GM21390 (cell line): ENCODE measurements at regions not wholly inside any gene's neighbourhood (a gene's known extent, or its start where the extent isn't known, plus 50 kb on each side); places are given as distances from the start of the nearest gene placed in this dataset.
"Not testable (repeated sequence)": the region's sequence is repeated elsewhere in the genome, so short reads cannot be mapped to it uniquely, and the experiment has no call there.

Experiments used
- ATAC-seq: cut with Tn5 transposase; IDR thresholded peaks from one replicate; pipeline ENCODE4 v1.9.1; 2021; ENCODE audit not compliant: unreplicated experiment

DNA sequence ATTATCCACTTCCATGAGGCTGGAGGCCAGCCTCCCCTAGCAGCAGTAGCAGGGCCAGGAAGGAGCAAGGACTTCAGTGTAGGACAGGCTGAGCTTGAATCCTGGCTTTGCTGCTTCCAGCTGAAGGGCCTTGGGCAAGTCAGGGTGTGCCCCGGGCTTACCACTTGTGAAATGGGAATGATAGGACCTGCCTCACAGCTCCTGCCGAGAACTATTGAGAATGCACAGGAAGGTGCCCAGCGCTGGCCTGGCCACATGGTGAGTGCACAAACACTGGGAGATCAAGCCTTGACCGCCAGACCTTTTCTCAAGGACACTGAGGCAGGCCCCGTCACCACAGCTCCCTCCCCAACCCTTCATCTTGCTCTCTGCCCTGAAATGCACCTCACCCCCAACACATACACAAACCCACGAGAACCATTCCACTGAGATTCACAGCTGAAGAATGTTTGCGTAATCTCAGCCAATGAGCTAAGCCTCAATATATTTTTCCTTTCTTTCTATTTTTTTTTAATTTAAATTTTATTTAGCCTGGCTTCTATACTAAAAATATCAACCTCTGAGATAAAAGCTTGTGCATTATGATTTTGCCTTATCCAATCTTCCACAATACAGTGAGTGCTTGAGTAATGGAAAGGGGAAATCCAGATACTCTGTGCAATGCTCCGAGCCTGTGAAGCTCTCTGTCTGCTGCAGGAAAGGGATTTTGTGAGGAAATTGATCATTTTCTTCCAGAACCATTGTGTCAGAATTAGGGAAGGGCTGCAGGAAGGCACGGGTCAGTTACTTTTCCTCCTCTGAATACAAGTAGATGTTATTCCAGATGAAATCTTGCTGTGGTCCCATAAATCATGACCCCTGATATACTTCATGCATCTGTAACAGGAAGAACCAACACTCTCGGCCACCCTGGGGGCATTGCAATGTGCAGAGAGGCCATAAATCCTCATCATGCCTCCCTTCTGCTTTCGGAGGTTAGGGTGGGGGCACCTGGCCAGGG lies 193.9 kb downstream of the TLE3 start:
- no peak for ATAC-seq

DNA sequence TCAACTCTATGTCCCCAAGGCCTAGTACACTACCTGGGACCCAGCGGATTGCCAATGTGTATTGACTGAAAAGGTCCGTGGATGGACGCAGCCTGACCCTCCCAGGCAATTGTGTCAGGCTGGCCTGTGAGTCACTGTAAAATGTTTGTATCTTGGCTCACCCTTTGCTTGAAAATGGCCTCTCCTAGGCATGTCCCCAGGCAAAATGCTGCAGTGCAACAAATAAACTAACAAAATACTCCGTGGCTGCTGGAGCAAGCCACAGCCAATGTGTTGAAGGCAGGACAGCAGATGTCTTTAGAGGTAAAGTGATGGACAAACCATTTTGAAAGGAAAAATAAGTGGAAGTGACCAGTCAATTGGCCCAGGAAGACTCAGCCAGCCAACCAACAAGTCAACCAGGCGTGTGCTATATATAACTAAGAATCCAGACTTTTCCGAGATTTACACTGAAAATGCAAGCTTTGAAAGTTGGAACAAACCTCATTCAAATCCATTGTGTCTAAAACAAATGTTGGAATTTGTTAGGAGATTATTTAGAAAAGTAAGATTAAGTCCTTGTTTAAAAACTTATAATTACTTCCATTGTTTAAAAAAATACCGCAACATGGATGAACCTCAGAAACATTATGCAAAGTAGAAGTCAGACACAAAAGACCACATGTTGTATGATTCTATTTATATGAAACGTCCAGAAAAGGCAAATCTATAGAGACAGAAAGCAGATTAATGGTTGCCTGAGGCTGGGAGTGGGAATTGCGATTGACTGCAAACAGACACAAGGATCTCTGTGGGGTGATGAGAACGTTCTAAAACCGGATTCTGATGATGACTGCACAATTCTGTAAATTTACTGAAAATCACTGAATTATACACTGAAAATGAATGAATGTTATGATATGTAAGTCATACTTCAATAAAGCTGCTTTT lies 191.2 kb downstream of the TLE3 start:
- ATAC-seq = no peak

DNA sequence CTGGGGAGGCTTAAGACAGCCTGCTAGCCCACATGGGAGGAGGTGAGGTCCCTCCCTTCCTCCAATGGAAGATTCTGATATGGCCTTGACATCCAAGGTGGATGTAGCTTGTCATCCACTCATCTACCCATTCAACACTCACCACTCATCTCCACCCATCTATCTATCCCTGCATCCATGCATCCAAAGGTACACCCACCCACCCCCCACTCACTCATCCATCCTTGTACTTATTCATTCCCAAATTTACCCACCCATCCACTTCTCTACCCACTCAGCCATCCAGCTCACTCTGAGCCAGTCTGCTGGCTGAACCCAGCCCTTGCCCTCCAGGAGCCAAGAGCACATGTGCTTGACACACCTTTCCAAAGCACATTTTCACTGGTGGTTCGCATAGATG lies 189.7 kb downstream of the TLE3 start:
- no peak for ATAC-seq

DNA sequence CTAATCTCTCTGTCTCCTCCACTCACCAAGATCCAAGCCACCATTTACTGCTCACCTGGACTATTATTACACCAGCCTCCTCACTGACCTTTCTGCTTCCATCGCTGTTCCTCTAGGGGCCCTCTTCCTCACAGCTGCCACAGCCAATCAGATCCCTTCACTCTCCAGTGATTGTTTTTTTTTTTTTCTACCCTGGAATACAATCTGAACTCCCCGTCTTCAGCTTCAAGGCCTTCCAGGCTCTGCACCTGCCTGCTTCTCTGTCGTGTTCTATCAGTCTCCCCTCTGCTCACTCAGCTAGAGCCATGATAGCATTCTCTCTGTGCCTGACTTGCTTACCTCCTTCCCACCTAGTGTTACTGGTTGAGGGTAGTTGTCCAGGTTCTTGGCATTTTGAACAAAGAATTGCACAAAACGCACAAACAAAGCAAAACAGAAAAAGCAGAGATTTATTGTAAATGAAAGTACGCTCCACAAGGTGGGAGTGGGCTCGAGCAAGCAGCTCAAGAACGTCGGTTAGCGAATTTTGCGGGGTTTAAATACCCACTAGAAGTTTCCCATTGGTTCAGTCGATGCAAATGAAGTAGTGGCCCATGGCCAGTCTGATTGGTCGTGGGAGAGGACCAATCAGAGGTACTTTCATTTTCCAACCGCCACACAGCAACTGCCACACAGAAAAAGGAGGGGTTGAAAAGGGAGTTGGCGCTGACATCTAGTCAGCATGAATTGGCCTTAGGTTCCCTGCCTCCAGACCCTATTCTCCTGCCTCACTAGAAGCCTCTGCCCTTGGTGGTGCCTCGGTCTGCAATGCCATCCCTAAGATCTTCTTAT lies 188.9 kb downstream of the TLE3 start:
- no peak for ATAC-seq

DNA sequence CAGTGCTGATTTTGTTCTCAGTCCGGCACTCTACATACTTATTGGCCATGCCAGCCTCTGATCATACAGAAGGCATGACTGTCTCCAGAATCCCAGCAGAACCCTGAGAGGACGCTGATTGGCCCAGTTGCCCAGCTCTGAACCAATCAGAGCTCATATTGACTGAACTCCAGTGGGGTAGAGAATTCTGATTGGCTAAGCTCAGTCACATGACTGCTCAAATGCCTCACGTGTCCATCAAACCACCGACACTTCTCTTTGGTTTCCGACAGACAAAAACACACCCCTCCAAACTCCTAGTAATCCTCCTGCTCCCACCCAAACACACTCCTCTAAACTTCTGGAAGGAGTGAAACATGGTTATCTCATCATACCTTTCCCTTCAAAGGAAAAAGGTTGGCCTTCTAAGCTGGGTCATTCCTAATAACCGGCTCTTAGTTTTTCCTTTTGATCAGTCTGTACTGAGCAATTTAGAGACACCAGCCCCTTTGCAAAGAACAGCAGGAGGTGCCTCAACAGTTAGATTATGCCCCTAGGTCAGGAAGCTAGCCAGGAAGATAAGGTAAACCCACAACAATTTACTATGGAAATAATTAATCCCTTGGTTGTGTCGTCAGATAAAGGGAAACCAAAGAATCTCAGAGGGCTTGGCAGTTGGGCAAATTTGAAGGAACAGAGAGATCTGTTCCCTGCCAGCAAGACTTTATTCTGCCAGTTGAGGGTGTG lies 187.8 kb downstream of the TLE3 start:
- ATAC-seq = no peak

DNA sequence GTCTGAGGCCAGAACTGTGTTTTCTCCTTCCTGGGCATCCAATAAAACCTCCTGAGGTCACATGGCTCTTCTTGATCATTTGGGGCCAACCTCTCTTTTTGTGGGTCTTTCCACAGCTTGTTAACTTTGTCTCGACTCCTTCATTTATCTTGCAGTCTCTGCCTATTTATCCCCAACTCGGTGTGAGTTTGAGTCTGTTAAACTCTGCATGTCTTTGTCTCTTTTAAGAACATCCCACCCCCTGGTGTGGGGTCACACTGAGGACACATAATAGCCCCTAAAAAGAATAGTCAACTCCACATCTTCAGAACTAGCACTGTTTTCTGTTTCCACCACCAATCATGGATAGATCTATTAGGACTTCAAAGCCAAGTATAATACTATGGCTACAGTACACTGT lies 187.2 kb downstream of the TLE3 start:
- no peak for ATAC-seq

DNA sequence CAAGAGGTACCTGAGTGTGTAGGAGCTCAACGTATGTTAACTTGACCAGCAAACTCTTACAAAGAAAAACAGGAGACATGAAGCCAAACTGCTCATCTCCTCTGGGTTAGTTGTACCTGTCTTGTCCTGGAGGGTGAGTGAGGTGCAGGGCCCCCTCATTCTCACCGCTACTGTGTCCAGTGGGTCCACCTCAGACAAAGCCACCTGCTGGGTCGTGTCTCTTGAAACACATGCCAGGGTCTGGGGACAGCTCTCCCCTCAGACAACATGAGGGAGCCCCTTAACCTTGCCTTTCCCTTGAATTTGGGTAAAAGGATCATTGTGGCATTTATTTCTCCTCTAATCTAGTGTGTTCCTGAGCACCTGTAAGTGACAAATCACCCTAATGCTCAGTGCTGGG lies 185.6 kb downstream of the TLE3 start:
- no peak for ATAC-seq

DNA sequence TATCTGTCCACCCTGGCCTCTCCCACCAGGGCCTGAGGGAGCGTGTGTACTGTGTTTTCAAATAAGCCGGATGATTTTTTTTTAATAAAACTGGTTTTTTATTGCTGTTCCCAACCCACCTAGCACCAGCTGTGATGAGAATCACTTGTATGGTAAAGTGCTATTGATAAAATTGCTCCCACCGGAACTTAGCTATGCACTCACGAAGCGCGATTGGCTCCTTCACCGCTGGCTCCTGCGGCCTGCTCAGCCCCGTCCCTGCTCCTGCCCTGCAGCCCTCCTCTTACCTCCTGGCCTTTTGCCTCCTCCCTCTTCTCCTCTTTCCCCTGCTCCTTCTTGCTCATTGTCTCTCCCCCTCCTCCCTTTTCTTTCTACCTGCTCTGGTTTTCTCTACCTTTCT lies 183.7 kb downstream of the TLE3 start:
- ATAC-seq = no peak

DNA sequence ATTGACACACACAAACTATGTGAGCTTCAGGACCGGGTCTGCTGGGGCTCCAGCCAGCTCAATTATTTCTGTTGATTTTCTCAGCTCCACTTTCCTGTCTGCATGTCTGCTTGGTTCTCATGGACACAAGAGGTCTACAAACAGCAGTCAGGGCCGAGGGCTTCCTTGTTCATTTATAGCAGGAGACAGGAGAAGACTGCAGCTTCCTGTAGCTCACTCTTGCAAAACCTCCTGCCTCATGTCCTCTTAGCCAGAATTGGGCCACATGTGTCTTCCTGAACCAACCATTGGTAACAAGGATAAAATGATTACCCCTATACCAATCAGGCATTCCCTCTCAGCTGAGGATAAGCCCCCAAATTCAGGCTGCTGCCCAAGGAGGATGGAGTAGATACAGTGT lies 182.8 kb downstream of the TLE3 start:
- no peak for ATAC-seq

DNA sequence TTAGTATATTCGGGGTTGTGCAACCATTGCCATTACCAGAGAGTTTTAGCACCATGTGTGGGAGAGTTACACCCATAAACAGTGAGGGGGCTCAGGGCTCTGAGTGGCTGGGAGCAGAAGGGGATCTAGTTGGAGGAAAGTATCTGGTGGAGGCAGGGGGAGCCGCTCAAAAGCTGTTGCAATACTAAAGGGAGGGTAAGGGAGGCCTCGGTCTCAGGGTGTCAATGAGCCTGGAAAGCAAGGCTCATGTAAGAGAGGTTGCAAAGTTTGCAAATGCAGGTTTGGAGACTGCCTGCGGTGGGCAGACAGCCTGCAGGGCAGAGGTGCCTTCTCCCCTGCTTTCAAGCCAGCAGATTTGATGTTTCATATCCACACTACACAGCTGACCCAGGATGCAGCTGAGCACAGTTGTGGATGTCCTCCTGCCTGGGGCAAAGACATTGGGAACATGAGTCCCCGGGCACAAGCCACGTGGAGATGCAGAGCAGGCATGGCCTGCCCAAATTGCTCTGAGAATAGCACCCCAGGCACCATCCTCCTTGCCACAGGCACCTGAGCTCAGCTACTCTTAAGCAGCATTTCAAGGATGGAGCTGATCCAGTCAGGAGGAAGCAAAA lies 181.4 kb downstream of the TLE3 start:
- no peak for ATAC-seq

DNA sequence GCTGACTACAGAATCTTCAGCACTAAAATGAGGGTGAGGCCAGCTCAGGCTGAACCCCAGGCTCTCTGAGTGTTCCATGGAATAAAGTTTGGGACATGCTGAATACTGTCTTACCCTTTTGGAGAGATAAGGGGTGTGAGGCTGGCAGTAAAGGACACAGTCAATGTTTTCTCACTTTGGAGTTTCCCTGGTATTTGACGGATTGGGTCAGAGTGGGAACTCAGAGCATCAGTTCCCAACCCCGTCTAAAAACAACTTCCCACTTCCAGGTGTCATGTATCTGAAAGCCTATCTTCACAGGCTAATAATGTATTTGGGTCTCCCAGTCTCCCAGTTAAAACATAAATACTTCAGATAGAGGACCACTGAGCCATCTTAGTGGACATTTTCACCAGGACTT lies 180.7 kb downstream of the TLE3 start:
- no peak for ATAC-seq

DNA sequence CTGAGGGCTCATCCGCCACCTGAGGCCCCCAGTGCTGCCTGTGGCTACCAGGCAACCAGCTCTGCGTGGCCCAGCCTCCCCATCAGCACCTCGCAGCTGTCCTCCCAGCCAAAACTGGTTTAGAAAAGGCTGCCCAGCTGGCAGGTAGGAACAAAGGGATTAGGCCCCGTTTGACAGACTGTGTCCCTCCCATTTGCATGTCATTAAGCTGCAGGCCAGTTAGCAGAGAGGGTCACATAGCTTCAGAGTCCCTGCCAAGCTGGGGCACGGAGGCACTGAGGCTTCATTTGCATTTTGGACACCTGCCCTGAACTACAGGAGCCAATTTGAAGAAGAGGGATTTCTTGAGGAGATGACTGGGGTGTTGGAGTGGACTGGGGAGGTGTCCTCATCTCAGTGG lies 177.9 kb downstream of the TLE3 start:
- ATAC-seq = no peak

DNA sequence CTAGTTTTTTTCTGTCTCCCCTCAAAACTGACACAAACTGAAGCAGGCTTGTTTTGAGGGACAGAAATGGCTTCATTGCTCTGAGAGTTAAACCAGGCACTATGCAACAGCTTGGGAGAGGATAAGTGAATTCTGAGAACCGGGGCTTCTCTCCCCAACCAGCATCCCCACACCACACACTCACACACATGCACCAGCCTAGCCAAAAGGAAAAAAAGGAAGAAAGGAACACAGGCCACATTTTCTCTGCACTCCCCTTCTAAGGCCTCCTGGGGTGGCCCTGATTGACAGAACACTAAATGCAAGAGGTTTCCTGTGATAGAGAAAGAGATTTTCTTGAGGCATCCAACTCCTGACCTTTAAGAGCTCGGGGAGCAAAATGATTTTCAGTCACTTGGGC lies 177.5 kb downstream of the TLE3 start:
- no peak for ATAC-seq

DNA sequence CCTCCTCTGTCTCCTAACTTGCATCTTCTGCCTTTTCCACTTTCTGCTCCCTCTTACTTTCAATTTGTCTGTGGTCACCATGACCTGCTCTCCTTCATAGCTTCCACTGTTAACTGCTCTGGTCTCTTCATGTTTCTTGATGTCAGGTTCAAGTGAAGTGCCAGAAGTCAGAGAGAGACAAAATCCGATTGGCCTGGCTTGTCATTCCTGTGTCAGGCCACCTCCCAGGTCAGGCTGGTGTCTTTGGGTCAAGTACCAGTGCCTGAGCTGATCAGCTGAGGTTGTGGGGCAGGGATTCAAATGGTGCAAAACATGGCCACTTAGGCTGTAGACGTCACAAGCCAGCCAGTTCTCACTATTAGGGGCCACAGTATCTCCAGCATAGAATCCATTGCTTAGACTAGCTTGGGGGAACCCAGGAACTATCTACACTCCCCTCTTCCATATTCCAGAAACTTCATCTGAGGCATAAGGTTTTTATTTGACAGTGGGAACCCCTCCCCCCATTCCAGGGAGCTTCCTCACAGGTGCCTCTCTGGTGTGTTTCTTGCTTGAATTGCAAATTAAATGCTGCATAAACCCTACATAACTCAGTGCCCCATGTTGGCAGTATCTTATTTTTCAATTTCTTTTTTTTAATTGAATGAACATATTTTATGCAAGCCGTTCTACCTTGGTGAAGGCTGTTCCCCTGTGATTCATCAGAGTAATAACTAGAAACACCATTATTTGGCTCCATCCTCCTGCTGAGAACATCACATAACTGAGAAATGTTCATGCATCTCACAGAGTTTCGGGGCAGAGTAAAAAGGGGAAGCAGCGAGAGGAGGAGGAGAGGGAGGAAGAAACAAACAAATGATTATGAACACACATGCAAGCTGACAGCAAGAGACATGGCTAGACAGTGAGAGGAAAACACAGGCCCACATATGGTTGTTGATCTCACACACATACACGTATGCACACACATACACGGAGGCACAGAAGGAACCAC lies 175.8 kb downstream of the TLE3 start:
- no peak for ATAC-seq

DNA sequence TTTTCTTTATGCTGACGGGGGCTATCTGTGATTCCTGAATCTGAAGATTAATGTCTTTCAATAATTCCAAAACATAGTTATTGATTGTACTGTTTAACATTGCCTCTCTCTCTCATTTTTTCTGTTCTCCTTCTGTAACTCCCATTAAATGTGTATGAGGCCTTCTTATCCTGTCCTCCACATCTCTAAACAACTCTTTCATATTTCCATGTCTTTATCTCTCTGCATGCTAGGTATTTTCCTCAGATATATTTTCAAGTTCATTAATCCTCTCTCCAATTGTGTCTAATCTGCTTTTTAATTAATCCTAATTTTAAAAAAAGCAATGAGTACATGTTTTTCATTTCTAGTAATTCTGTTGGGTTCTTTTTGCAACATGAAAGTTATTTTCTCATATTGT lies 173.2 kb downstream of the TLE3 start:
- ATAC-seq = no peak

DNA sequence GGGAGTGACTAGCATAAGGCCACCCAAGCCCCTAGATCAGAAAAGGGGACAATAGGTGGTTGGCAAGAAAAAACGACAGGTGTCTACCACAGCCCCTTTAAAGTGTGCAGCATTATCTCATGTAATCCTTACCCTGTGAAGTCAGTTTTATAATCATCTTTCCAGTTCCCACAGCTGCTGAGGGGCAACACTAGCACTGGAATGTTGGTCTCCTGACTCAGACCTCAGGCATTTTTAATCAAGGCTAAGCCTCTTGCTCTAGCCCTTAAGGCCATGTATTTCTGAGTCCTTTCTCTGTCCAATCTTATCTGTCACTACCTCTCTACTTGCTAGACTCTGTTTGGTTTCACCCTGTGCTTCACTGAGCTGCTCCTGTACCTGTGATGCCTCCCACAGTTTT lies 171.7 kb downstream of the TLE3 start:
- no peak for ATAC-seq

DNA sequence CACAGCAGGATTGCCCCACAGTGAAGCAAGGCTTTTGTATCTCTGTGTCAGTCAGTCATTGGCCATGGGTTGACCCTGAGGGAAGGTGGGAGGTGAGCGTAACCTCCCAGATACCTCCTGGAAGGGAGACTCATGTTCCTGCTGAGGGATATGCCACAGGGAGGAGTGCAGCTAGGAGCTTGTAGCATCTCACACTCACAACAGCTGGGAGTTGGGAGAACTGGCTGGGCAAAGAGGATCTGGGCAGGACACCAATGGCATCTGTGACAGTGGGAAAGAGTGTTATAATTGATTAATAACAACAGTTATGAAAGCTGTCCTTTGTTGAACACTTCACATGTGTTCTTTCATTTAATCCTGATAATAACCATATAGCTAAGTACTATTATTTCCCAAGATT lies 171.0 kb downstream of the TLE3 start:
- no peak for ATAC-seq

DNA sequence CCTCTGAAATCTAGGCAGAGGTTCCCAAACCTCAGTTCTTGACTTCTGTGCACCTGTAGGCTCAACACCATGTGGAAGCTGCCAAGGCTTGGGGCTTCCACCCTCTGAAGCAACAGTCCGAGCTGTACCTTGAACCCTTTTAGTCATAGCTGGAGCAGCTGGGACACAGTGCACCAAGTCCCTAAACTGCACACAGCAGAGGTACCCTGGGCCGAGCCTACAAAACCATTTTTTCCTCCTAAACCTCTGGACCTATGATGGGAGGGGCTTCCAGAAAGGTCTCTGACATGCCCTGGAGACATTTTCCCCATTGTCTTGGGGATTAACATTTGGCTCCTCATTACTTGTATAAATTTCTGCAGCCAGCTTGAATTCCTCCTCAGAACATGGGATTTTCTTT lies 168.8 kb downstream of the TLE3 start:
- not testable (repeated sequence) for ATAC-seq
